GM19463 (cell line): ENCODE measurements at regions not wholly inside any gene's neighbourhood (a gene's known extent, or its start where the extent isn't known, plus 50 kb on each side); places are given as distances from the start of the nearest gene placed in this dataset.
A peak's percentile ranks its signal among the peaks of the same experiment; 100 is the strongest.

Experiments
- ATAC-seq: cut with Tn5 transposase; IDR thresholded peaks from one replicate; pipeline ENCODE4 v1.9.1; 2021; ENCODE audit warnings: mild to moderate bottlenecking, moderate library complexity; ENCODE audit not compliant: unreplicated experiment

- no peak for ATAC-seq
Measured at GRCh38 chr1:214977110-214977509, 105.4 kb upstream of the KCNK2 start.

- no peak for ATAC-seq
Measured at GRCh38 chr1:214977700-214978374, 104.7 kb upstream of the KCNK2 start.

- no peak for ATAC-seq
Measured at GRCh38 chr1:214979191-214979590, 103.3 kb upstream of the KCNK2 start.

GRCh38 chr1:214980921-214981320 is 101.6 kb upstream of the KCNK2 start:
- ATAC-seq = no peak

- no peak for ATAC-seq
Measured at GRCh38 chr1:214983126-214983869, 99.2 kb upstream of the KCNK2 start.

- ATAC-seq = no peak
Measured at GRCh38 chr1:214989341-214989740, 93.2 kb upstream of the KCNK2 start.

- no peak for ATAC-seq
Measured at GRCh38 chr1:214990619-214991018, 91.9 kb upstream of the KCNK2 start.

- no peak for ATAC-seq
Measured at GRCh38 chr1:214991691-214992315, 90.7 kb upstream of the KCNK2 start.

GRCh38 chr1:214993419-214993818 is 89.1 kb upstream of the KCNK2 start:
- no peak for ATAC-seq

- ATAC-seq = no peak
Measured at GRCh38 chr1:214997685-214998084, 84.9 kb upstream of the KCNK2 start.

- peak; percentile 90 for ATAC-seq
Measured at GRCh38 chr1:215001419-215002021, 81.0 kb upstream of the KCNK2 start.

GRCh38 chr1:215002471-215002870 is 80.1 kb upstream of the KCNK2 start:
- no peak for ATAC-seq

- no peak for ATAC-seq
Measured at GRCh38 chr1:215003686-215004085, 78.9 kb upstream of the KCNK2 start.

GRCh38 chr1:215004121-215004827 is 78.3 kb upstream of the KCNK2 start:
- ATAC-seq = no peak

GRCh38 chr1:215005078-215005477 is 77.5 kb upstream of the KCNK2 start:
- ATAC-seq = no peak

GRCh38 chr1:215005656-215006345 is 76.7 kb upstream of the KCNK2 start:
- ATAC-seq = no peak

GRCh38 chr1:215007880-215008279 is 74.7 kb upstream of the KCNK2 start:
- no peak for ATAC-seq

GRCh38 chr1:215018555-215018954 is 64.0 kb upstream of the KCNK2 start:
- no peak for ATAC-seq

GRCh38 chr1:215022204-215022603 is 60.3 kb upstream of the KCNK2 start:
- no peak for ATAC-seq

GRCh38 chr1:215022741-215023141 is 59.8 kb upstream of the KCNK2 start:
- no peak for ATAC-seq
